GM23338 (cell line): ENCODE measurements at regions not wholly inside any gene's neighbourhood (a gene's known extent, or its start where the extent isn't known, plus 50 kb on each side); places are given as distances from the start of the nearest gene placed in this dataset.

Experiments
- ATAC-seq: fragments of 200-7000 bp; cut with Tn5 transposase; 3 replicates; pipeline ENCODE4 v1.9.1; 2020
- DNase-seq: peaks from one replicate; pipeline ENCODE4 v3.0.0-alpha.2; 2015; ENCODE audit warnings: low spot score
- H2AFZ ChIP-seq: fragments of 200-600 bp; sonication (generic); 2 replicates; pipeline ENCODE4 v1.8.0; 2016; ENCODE audit warnings: antibody characterized with exemption, mild to moderate bottlenecking, moderate library complexity
- H3F3A ChIP-seq: fragments of 200-600 bp; sonication (generic); replicated peaks from 2 replicates; pipeline ENCODE4 v1.8.0; 2017; ENCODE audit warnings: antibody characterized with exemption, mixed run types, low read depth
- H3K27ac ChIP-seq: fragments of 200-600 bp; sonication (generic); 2 replicates; pipeline ENCODE4 v1.6.1; 2016; ENCODE audit warnings: low read depth
- H3K27me3 ChIP-seq: fragments of 200-600 bp; sonication (generic); 2 replicates; pipeline ENCODE4 v1.8.0; 2016; ENCODE audit warnings: mild to moderate bottlenecking, mixed run types, moderate library complexity; ENCODE audit not compliant: insufficient read depth
- H3K36me3 ChIP-seq: fragments of 200-600 bp; sonication (generic); 2 replicates; pipeline ENCODE4 v1.8.0; 2016; ENCODE audit warnings: mild to moderate bottlenecking; ENCODE audit not compliant: insufficient read depth
- H3K4me1 ChIP-seq: fragments of 200-600 bp; sonication (generic); 2 replicates; pipeline ENCODE4 v1.8.0; 2016; ENCODE audit warnings: mild to moderate bottlenecking, moderate library complexity; ENCODE audit not compliant: insufficient read depth
- H3K4me2 ChIP-seq: fragments of 200-600 bp; sonication (generic); 2 replicates; pipeline ENCODE4 v1.7.1; 2017; ENCODE audit warnings: mixed run types
- H3K4me3 ChIP-seq: fragments of 200-600 bp; sonication (generic); 2 replicates; pipeline ENCODE4 v1.6.1; 2016; ENCODE audit warnings: mixed run types
- H3K79me2 ChIP-seq: fragments of 200-600 bp; sonication (generic); replicated peaks from 2 replicates; pipeline ENCODE4 v1.8.0; 2017; ENCODE audit warnings: mild to moderate bottlenecking; ENCODE audit not compliant: insufficient read depth
- H3K9me2 ChIP-seq: fragments of 200-600 bp; sonication (generic); 2 replicates; pipeline ENCODE4 v1.8.0; 2017; ENCODE audit not compliant: insufficient read depth
- H4K20me1 ChIP-seq: fragments of 200-600 bp; sonication (generic); replicated peaks from 2 replicates; pipeline ENCODE4 v1.8.0; 2017; ENCODE audit warnings: mild to moderate bottlenecking; ENCODE audit not compliant: insufficient read depth
- H3K27ac Mint-ChIP-seq: 2 replicates; pipeline ENCODE4 v1.8.0; 2020; ENCODE audit warnings: inconsistent platforms, mild to moderate bottlenecking, moderate library complexity, mixed read lengths
- H3K27me3 Mint-ChIP-seq: 3 replicates; pipeline ENCODE4 v1.8.0; 2022; ENCODE audit warnings: low read depth, mild to moderate bottlenecking, moderate library complexity, mixed read lengths, inconsistent platforms; ENCODE audit not compliant: insufficient read depth, poor library complexity
- H3K36me3 Mint-ChIP-seq: 3 replicates; pipeline ENCODE4 v1.8.0; 2021; ENCODE audit warnings: low read depth, mild to moderate bottlenecking, inconsistent platforms, moderate library complexity, mixed read lengths
- H3K4me1 Mint-ChIP-seq: 3 replicates; pipeline ENCODE4 v1.8.0; 2020; ENCODE audit warnings: mild to moderate bottlenecking, inconsistent platforms, mixed read lengths
- H3K4me3 Mint-ChIP-seq: 3 replicates; pipeline ENCODE4 v1.8.0; 2021; ENCODE audit warnings: moderate library complexity, mild to moderate bottlenecking, inconsistent platforms, mixed read lengths
- H3K9me3 Mint-ChIP-seq: 3 replicates; pipeline ENCODE4 v1.8.0; 2020; ENCODE audit warnings: moderate library complexity, mild to moderate bottlenecking, inconsistent platforms, mixed read lengths
- CREB1 ChIP-seq: fragments of 250-450 bp; sonication (Bioruptor Pico); IDR thresholded peaks from 2 replicates; pipeline ENCODE4 v1.5.0; 2020; ENCODE audit warnings: low read depth, mild to moderate bottlenecking, moderate library complexity
- EZH2 ChIP-seq: fragments of 200-600 bp; sonication (generic); IDR thresholded peaks from one replicate; pipeline ENCODE4 v1.8.0; 2017; ENCODE audit warnings: antibody characterized with exemption, mild to moderate bottlenecking, low read depth; ENCODE audit not compliant: unreplicated experiment
- EZH2phosphoT487 ChIP-seq: fragments of 200-600 bp; sonication (generic); IDR thresholded peaks from one replicate; pipeline ENCODE4 v1.8.1; 2018; ENCODE audit warnings: antibody characterized with exemption; ENCODE audit not compliant: unreplicated experiment
- JUNB ChIP-seq: IDR thresholded peaks from one replicate; pipeline ENCODE4 v1.6.1; 2016; ENCODE audit warnings: antibody characterized with exemption; ENCODE audit not compliant: unreplicated experiment
- NANOG ChIP-seq: IDR thresholded peaks from 2 replicates; pipeline ENCODE4 v1.6.1; 2016; ENCODE audit warnings: antibody characterized with exemption, borderline replicate concordance
- POLR2AphosphoS5 ChIP-seq: IDR thresholded peaks from 2 replicates; pipeline ENCODE4 v1.6.1; 2016; ENCODE audit warnings: antibody characterized with exemption, low read depth
- STAT1 ChIP-seq: IDR thresholded peaks from one replicate; pipeline ENCODE4 v1.6.1; 2016; ENCODE audit warnings: antibody characterized with exemption; ENCODE audit not compliant: unreplicated experiment
- ZNF114 ChIP-seq: fragments of 250-450 bp; sonication (Bioruptor Pico); IDR thresholded peaks from 2 replicates; pipeline ENCODE4 v1.5.0; 2020; ENCODE audit warnings: mild to moderate bottlenecking, moderate library complexity
- ZNF331 ChIP-seq: fragments of 250-450 bp; sonication (Bioruptor Pico); IDR thresholded peaks from 2 replicates; pipeline ENCODE4 v1.5.0; 2020; ENCODE audit warnings: low read depth, mild to moderate bottlenecking, moderate library complexity
- TF ChIP-seq, protein P1 (sequence below), 2 experiments: fragments of 200-600 bp in 1 of 2; sonication (generic) in 1 of 2; conservative IDR thresholded peaks; 2 replicates each; pipeline versions ENCODE4 v1.5.1 to v1.6.1; 2016 to 2017; ENCODE audit warnings: antibody characterized with exemption in 2 of 2, low read depth in 2 of 2, mild to moderate bottlenecking in 2 of 2, moderate library complexity in 1 of 2
- TF ChIP-seq, protein P2 (sequence below): IDR thresholded peaks from 2 replicates; pipeline ENCODE4 v1.6.1; 2016; ENCODE audit warnings: antibody characterized with exemption
- TF ChIP-seq, protein P3 (sequence below): IDR thresholded peaks from one replicate; pipeline ENCODE4 v1.6.1; 2018; ENCODE audit warnings: antibody characterized with exemption; ENCODE audit not compliant: unreplicated experiment
- TF ChIP-seq, protein P4 (sequence below): fragments of 250-450 bp; sonication (Bioruptor Pico); IDR thresholded peaks from 2 replicates; pipeline ENCODE4 v1.5.0; 2020; ENCODE audit warnings: mild to moderate bottlenecking, moderate library complexity

DNA sequence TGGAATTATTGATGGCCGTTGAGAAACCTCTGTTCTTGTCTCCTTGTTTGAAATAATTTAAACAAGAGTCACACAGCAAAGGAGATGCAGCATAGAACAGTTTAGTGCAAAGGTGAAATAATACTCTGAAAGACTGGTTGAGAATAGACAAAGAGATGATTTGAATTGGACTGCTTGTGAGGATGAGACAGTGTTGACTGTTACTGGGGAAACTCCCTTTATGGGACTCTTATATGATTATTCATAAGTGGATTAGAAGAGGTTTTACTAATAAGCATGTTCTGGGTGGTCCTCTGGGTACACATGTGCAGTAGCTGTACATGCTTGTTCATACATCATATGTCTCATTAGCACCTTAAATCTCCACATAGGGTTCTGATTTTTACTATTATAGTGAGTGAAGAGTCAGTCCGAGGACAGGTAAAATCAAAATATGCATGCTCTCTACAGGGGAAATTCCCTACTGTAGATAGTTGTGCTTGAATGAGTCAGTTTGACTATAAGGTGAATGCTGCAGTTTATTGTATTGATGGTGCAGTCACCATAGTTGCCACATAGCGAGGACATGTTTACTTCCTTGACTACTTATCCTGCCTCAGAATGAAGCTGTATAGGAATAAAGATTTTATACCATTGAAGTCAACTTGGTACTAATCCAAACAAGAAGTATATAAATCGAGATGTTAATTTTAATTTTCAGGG lies 498.7 kb downstream of the CNTN6 start:
- Histone ChIP-seq H3F3A (no peaks in the 10 kb centered on the region), H3K9me2 (0 out of 2 replicates have a peak, but pooled peaks cover 3% of the 10 kb centered on the region), H2AFZ (no peak overlapping the region), H3K4me1 (no peaks in the 10 kb centered on the region), H3K79me2 (no peaks in the 10 kb centered on the region), H3K27me3 (no peaks in the 10 kb centered on the region), H3K4me2 (no peak overlapping the region), H3K36me3 (no peaks in the 10 kb centered on the region), H3K27ac (no peak overlapping the region), H4K20me1 (no peaks in the 10 kb centered on the region), H3K4me3 (no peak overlapping the region)
- H3K4me3 Mint-ChIP-seq: no peak overlapping the region
- H3K4me1 Mint-ChIP-seq: no peaks in the 10 kb centered on the region
- no peaks in the 10 kb centered on the region for H3K27me3 Mint-ChIP-seq
- TF ChIP-seq NANOG: no peak
- TF ChIP-seq EZH2: no peak
- no peak for TF ChIP-seq EZH2phosphoT487
- TF ChIP-seq, protein P1, sequence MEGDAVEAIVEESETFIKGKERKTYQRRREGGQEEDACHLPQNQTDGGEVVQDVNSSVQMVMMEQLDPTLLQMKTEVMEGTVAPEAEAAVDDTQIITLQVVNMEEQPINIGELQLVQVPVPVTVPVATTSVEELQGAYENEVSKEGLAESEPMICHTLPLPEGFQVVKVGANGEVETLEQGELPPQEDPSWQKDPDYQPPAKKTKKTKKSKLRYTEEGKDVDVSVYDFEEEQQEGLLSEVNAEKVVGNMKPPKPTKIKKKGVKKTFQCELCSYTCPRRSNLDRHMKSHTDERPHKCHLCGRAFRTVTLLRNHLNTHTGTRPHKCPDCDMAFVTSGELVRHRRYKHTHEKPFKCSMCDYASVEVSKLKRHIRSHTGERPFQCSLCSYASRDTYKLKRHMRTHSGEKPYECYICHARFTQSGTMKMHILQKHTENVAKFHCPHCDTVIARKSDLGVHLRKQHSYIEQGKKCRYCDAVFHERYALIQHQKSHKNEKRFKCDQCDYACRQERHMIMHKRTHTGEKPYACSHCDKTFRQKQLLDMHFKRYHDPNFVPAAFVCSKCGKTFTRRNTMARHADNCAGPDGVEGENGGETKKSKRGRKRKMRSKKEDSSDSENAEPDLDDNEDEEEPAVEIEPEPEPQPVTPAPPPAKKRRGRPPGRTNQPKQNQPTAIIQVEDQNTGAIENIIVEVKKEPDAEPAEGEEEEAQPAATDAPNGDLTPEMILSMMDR (conservative IDR thresholded peaks at IDR 0.05; ENCODE audit: low read depth in 2 of 2): no peak
- no peak for TF ChIP-seq JUNB
- TF ChIP-seq, protein P2, sequence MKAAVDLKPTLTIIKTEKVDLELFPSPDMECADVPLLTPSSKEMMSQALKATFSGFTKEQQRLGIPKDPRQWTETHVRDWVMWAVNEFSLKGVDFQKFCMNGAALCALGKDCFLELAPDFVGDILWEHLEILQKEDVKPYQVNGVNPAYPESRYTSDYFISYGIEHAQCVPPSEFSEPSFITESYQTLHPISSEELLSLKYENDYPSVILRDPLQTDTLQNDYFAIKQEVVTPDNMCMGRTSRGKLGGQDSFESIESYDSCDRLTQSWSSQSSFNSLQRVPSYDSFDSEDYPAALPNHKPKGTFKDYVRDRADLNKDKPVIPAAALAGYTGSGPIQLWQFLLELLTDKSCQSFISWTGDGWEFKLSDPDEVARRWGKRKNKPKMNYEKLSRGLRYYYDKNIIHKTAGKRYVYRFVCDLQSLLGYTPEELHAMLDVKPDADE: no peak
- TF ChIP-seq STAT1: no peak
- TF ChIP-seq, protein P3, sequence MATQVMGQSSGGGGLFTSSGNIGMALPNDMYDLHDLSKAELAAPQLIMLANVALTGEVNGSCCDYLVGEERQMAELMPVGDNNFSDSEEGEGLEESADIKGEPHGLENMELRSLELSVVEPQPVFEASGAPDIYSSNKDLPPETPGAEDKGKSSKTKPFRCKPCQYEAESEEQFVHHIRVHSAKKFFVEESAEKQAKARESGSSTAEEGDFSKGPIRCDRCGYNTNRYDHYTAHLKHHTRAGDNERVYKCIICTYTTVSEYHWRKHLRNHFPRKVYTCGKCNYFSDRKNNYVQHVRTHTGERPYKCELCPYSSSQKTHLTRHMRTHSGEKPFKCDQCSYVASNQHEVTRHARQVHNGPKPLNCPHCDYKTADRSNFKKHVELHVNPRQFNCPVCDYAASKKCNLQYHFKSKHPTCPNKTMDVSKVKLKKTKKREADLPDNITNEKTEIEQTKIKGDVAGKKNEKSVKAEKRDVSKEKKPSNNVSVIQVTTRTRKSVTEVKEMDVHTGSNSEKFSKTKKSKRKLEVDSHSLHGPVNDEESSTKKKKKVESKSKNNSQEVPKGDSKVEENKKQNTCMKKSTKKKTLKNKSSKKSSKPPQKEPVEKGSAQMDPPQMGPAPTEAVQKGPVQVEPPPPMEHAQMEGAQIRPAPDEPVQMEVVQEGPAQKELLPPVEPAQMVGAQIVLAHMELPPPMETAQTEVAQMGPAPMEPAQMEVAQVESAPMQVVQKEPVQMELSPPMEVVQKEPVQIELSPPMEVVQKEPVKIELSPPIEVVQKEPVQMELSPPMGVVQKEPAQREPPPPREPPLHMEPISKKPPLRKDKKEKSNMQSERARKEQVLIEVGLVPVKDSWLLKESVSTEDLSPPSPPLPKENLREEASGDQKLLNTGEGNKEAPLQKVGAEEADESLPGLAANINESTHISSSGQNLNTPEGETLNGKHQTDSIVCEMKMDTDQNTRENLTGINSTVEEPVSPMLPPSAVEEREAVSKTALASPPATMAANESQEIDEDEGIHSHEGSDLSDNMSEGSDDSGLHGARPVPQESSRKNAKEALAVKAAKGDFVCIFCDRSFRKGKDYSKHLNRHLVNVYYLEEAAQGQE: no peak
- no peak for TF ChIP-seq CREB1 (CRISPR knock-in tag)
- no peak for TF ChIP-seq ZNF331 (CRISPR knock-in tag)
- no peak for TF ChIP-seq POLR2AphosphoS5
- TF ChIP-seq, protein P4, sequence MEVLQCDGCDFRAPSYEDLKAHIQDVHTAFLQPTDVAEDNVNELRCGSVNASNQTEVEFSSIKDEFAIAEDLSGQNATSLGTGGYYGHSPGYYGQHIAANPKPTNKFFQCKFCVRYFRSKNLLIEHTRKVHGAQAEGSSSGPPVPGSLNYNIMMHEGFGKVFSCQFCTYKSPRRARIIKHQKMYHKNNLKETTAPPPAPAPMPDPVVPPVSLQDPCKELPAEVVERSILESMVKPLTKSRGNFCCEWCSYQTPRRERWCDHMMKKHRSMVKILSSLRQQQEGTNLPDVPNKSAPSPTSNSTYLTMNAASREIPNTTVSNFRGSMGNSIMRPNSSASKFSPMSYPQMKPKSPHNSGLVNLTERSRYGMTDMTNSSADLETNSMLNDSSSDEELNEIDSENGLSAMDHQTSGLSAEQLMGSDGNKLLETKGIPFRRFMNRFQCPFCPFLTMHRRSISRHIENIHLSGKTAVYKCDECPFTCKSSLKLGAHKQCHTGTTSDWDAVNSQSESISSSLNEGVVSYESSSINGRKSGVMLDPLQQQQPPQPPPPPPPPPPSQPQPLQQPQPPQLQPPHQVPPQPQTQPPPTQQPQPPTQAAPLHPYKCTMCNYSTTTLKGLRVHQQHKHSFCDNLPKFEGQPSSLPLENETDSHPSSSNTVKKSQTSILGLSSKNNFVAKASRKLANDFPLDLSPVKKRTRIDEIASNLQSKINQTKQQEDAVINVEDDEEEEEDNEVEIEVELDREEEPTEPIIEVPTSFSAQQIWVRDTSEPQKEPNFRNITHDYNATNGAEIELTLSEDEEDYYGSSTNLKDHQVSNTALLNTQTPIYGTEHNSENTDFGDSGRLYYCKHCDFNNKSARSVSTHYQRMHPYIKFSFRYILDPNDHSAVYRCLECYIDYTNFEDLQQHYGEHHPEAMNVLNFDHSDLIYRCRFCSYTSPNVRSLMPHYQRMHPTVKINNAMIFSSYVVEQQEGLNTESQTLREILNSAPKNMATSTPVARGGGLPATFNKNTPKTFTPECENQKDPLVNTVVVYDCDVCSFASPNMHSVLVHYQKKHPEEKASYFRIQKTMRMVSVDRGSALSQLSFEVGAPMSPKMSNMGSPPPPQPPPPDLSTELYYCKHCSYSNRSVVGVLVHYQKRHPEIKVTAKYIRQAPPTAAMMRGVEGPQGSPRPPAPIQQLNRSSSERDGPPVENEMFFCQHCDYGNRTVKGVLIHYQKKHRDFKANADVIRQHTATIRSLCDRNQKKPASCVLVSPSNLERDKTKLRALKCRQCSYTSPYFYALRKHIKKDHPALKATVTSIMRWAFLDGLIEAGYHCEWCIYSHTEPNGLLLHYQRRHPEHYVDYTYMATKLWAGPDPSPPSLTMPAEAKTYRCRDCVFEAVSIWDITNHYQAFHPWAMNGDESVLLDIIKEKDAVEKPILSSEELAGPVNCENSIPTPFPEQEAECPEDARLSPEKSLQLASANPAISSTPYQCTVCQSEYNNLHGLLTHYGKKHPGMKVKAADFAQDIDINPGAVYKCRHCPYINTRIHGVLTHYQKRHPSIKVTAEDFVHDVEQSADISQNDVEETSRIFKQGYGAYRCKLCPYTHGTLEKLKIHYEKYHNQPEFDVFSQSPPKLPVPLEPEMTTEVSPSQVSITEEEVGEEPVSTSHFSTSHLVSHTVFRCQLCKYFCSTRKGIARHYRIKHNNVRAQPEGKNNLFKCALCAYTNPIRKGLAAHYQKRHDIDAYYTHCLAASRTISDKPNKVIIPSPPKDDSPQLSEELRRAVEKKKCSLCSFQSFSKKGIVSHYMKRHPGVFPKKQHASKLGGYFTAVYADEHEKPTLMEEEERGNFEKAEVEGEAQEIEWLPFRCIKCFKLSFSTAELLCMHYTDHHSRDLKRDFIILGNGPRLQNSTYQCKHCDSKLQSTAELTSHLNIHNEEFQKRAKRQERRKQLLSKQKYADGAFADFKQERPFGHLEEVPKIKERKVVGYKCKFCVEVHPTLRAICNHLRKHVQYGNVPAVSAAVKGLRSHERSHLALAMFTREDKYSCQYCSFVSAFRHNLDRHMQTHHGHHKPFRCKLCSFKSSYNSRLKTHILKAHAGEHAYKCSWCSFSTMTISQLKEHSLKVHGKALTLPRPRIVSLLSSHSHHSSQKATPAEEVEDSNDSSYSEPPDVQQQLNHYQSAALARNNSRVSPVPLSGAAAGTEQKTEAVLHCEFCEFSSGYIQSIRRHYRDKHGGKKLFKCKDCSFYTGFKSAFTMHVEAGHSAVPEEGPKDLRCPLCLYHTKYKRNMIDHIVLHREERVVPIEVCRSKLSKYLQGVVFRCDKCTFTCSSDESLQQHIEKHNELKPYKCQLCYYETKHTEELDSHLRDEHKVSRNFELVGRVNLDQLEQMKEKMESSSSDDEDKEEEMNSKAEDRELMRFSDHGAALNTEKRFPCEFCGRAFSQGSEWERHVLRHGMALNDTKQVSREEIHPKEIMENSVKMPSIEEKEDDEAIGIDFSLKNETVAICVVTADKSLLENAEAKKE (CRISPR knock-in tag): no peak
- TF ChIP-seq ZNF114: no peak
- peaks cover 86% of the 10 kb centered on the region for H3K9me3 Mint-ChIP-seq
- peaks cover 13% of the 10 kb centered on the region; the same call in 1 of the 3 replicates for H3K36me3 Mint-ChIP-seq
- H3K27ac Mint-ChIP-seq: no peak overlapping the region
- ATAC-seq (no peak), DNase-seq (no peak)
